Astrocyte (in vitro differentiated cells and primary cell): ENCODE measurements at regions not wholly inside any gene's neighbourhood (a gene's known extent, or its start where the extent isn't known, plus 50 kb on each side); places are given as distances from the start of the nearest gene placed in this dataset.

ENCODE experiments used
- EZH2 ChIP-seq: IDR thresholded peaks from 2 replicates; pipeline ENCODE4 v1.6.1; 2012; ENCODE audit warnings: mild to moderate bottlenecking, low read length, inconsistent platforms; ENCODE audit not compliant: insufficient read depth
- TF ChIP-seq, protein P1 (sequence below): IDR thresholded peaks from 2 replicates; pipeline ENCODE4 v1.5.1; 2011; ENCODE audit warnings: low read depth, mild to moderate bottlenecking, inconsistent platforms, low read length, moderate library complexity; ENCODE audit not compliant: insufficient read depth

DNA sequence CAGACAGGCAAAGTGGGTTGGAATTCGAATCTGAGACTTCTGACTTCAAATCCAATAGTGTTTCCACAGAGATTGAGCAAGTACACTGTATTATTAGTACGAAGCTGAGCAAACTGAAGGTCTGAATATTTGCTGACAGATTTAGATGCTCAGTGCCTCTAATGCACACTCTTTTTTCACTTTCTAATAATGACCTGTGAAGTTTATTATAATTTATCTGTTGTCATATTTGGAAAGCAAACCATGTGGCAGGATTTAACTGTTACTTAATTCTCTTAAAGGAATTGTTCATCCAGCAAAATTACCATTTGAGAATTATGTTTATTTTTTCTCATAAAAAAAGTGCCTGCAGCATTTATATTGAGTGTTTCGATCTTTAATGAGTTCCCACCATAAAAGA, 277.3 kb downstream of the DMRT2 start:
- TF ChIP-seq, protein P1, sequence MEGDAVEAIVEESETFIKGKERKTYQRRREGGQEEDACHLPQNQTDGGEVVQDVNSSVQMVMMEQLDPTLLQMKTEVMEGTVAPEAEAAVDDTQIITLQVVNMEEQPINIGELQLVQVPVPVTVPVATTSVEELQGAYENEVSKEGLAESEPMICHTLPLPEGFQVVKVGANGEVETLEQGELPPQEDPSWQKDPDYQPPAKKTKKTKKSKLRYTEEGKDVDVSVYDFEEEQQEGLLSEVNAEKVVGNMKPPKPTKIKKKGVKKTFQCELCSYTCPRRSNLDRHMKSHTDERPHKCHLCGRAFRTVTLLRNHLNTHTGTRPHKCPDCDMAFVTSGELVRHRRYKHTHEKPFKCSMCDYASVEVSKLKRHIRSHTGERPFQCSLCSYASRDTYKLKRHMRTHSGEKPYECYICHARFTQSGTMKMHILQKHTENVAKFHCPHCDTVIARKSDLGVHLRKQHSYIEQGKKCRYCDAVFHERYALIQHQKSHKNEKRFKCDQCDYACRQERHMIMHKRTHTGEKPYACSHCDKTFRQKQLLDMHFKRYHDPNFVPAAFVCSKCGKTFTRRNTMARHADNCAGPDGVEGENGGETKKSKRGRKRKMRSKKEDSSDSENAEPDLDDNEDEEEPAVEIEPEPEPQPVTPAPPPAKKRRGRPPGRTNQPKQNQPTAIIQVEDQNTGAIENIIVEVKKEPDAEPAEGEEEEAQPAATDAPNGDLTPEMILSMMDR: no peak
- TF ChIP-seq EZH2: no peak
